WERI-Rb-1 (cell line): ENCODE measurements at regions not wholly inside any gene's neighbourhood (a gene's known extent, or its start where the extent isn't known, plus 50 kb on each side); places are given as distances from the start of the nearest gene placed in this dataset.

Source experiments
- DNase-seq: peaks from one replicate; pipeline ENCODE4 v3.0.0-alpha.2; 2020
- H3K27ac ChIP-seq: fragments of 250-450 bp; sonication (Bioruptor Pico); 2 replicates; pipeline ENCODE4 v1.5.1; 2020; ENCODE audit warnings: mild to moderate bottlenecking, moderate library complexity
- H3K27me3 ChIP-seq: fragments of 250-450 bp; sonication (Bioruptor Pico); 2 replicates; pipeline ENCODE4 v1.5.1; 2021; ENCODE audit warnings: mild to moderate bottlenecking, low read depth, moderate library complexity; ENCODE audit not compliant: insufficient read depth, severe bottlenecking
- H3K36me3 ChIP-seq: fragments of 250-450 bp; sonication (Bioruptor Pico); 2 replicates; pipeline ENCODE4 v1.5.1; 2020; ENCODE audit warnings: mild to moderate bottlenecking, moderate library complexity
- H3K4me3 ChIP-seq: 2 replicates; pipeline ENCODE4 v1.5.1; 2011; ENCODE audit warnings: low read depth, mild to moderate bottlenecking, control low read depth, low read length
- H3K9me3 ChIP-seq: fragments of 250-450 bp; sonication (Bioruptor Pico); 2 replicates; pipeline ENCODE4 v1.5.1; 2021; ENCODE audit warnings: mild to moderate bottlenecking, moderate library complexity; ENCODE audit not compliant: severe bottlenecking
- CTCF ChIP-seq: IDR thresholded peaks from 2 replicates; pipeline ENCODE4 v1.5.1; 2011; ENCODE audit warnings: low read depth, mild to moderate bottlenecking, control low read depth, inconsistent platforms, low read length

- no peaks in the 10 kb centered on the region for H3K9me3 ChIP-seq
- no peak overlapping the region for H3K27ac ChIP-seq
- H3K27me3 ChIP-seq, result no peaks in the 10 kb centered on the region
- no peak for TF ChIP-seq CTCF
- no peak overlapping the region for H3K4me3 ChIP-seq
- no peak for DNase-seq
- H3K36me3 ChIP-seq, result no peaks in the 10 kb centered on the region
Observed at GRCh38 chr15:38930851-38931572, 366.4 kb upstream of the RASGRP1 start.

DNA sequence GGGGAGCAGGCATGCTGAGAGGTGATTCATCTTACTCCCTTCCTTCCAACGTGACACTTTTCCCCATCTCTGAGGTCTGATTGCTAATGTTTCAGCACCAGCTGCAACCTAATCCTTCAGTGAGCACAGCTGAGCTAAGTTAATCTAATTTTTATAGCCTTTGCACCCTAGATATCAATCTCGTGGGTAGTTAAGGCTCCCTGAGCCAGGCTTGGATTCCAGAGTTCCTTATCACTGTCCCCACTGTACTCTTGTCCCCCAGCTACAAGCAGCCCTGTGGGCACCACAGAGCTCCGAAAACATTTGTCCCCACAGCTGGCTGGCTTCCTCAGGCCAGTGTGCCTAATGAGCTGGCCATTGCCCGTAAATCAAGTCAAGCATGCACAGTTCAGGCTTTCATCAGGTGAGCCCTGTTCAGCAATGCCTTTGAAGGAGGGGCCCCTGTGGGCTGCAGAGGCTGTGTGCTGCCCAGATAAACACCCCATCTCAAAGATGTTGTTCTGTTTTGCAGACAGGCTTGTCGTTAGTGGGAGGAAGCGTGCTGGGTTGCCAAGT, 376.9 kb upstream of the RASGRP1 start:
- H3K27ac ChIP-seq, result no peak overlapping the region
- H3K36me3 ChIP-seq, result no peaks in the 10 kb centered on the region
- peak; percentile 51 for DNase-seq
- no peak for TF ChIP-seq CTCF
- no peak overlapping the region for H3K4me3 ChIP-seq
- no peaks in the 10 kb centered on the region for H3K27me3 ChIP-seq
- no peaks in the 10 kb centered on the region for H3K9me3 ChIP-seq

DNA sequence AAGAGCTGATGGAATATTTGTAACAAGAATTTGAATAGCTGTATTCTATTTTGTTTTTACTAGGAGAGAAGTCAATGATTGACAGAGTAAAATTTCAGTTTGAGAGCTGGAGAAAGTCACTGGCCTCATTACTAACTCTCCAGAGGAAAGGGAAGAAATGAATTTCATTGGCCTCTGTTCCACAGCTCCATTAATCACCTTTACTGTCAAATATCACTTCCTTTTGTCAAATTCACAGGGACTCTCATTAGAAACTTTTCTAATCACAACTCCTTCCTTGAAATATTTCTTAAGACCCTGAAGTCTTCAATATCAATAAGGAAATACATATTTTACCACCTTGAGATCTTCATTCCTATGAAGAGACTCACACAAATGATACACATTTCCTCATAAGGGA, 379.9 kb upstream of the RASGRP1 start:
- Histone ChIP-seq H3K9me3 (no peaks in the 10 kb centered on the region), H3K4me3 (no peak overlapping the region), H3K27me3 (no peaks in the 10 kb centered on the region), H3K27ac (no peak overlapping the region), H3K36me3 (no peaks in the 10 kb centered on the region)
- no peak for DNase-seq
- no peak for TF ChIP-seq CTCF

GRCh38 chr15:38945551-38946298, 381.1 kb upstream of the RASGRP1 start:
- no peak overlapping the region for H3K4me3 ChIP-seq
- H3K27ac ChIP-seq, result no peak overlapping the region
- H3K36me3 ChIP-seq, result no peaks in the 10 kb centered on the region
- H3K9me3 ChIP-seq, result no peaks in the 10 kb centered on the region
- H3K27me3 ChIP-seq, result no peaks in the 10 kb centered on the region
- DNase-seq, result no peak
- no peak for TF ChIP-seq CTCF

DNA sequence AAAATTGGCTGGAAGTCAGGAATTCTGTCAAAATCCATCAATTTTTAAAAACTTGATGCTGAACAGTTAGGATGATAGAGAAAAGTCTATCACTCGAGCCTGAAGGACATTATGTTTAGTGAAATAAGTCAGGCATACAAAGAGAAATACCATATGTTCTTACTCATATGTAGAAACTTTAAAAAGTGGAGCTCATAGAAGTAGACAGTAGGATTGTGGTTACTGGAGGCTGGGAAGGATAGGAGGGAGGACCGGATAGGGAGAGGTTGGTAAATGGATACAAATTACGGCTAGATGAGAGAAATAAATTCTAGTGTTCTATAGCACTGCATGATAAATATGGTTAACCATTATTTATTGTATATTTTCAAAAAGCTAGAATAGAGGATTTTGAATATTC, 389.5 kb upstream of the RASGRP1 start:
- no peak for TF ChIP-seq CTCF
- H3K27ac ChIP-seq, result no peak overlapping the region
- no peak overlapping the region for H3K4me3 ChIP-seq
- no peak for DNase-seq
- H3K27me3 ChIP-seq, result no peaks in the 10 kb centered on the region
- no peaks in the 10 kb centered on the region for H3K9me3 ChIP-seq
- no peaks in the 10 kb centered on the region for H3K36me3 ChIP-seq
